Small intestine (tissue), 7 donors: ENCODE measurements at regions not wholly inside any gene's neighbourhood (a gene's known extent, or its start where the extent isn't known, plus 50 kb on each side); places are given as distances from the start of the nearest gene placed in this dataset.
"Not testable (repeated sequence)": the region's sequence is repeated elsewhere in the genome, so short reads cannot be mapped to it uniquely, and the experiment has no call there.

Source experiments
- DNase-seq, 2 donors: peaks; one replicate each; pipeline versions ENCODE4 v3.0.0 to v3.0.0-alpha.2; 2013
- FAIRE-seq: peaks from 2 replicates; lab custom pipeline; 2012; peaks lifted over from hg19 to GRCh38; lab: Jason Lieb, UNC
- H3K27ac ChIP-seq, 3 donors: one replicate each; pipeline ENCODE4 v1.5.1; 2013; ENCODE audit warnings: low read length in 2 of 3, mild to moderate bottlenecking in 2 of 3, control low read depth in 1 of 3, inconsistent platforms in 1 of 3, low read depth in 1 of 3, moderate library complexity in 1 of 3
- H3K27me3 ChIP-seq, 3 donors: one replicate each; pipeline ENCODE4 v1.6.1; 2013; ENCODE audit warnings: low read length in 3 of 3, inconsistent platforms in 1 of 3; ENCODE audit not compliant: control insufficient read depth in 3 of 3, insufficient read depth in 3 of 3
- H3K36me3 ChIP-seq, 3 donors: one replicate each; pipeline ENCODE4 v1.6.1; 2013; ENCODE audit warnings: low read length in 3 of 3, inconsistent platforms in 1 of 3, low read depth in 1 of 3, mild to moderate bottlenecking in 1 of 3, moderate library complexity in 1 of 3; ENCODE audit not compliant: control insufficient read depth in 3 of 3, insufficient read depth in 2 of 3
- H3K4me1 ChIP-seq, 3 donors: one replicate each; pipeline ENCODE4 v1.6.1; 2013; ENCODE audit warnings: low read length in 2 of 3, inconsistent platforms in 1 of 3, low read depth in 1 of 3, mild to moderate bottlenecking in 1 of 3, moderate library complexity in 1 of 3; ENCODE audit not compliant: control insufficient read depth in 3 of 3, insufficient read depth in 2 of 3
- H3K4me3 ChIP-seq, 3 donors: one replicate each; pipeline ENCODE4 v1.5.1; 2013; ENCODE audit warnings: low read length in 3 of 3, control low read depth in 1 of 3, inconsistent platforms in 1 of 3, low read depth in 1 of 3, mild to moderate bottlenecking in 1 of 3, moderate library complexity in 1 of 3
- H3K9me3 ChIP-seq, 2 donors: one replicate each; pipeline ENCODE4 v1.6.1; 2013; ENCODE audit warnings: low read depth in 1 of 2, low read length in 1 of 2; ENCODE audit not compliant: control insufficient read depth in 2 of 2, insufficient read depth in 1 of 2
- WGBS, 3 donors: extraction: QIAGEN DNeasy Blood & Tissue Kit; methylation state at CpG; one replicate each; pipeline ENCODE4 v1.1.7; 2013; 5-methylcytosine and 5-hydroxymethylcytosine counted together
- donor health status: healthy with polysubstance abuse.
- donor health status: control.
- donor health status: control.
- donor health status: Bipolar disorder and iron deficiency.
- donor health status: healthy.

- Histone ChIP-seq H3K9me3 (no peaks in the 10 kb centered on the region), H3K4me3 (no peak overlapping the region), H3K4me1 (no peaks in the 10 kb centered on the region), H3K27me3 (no peaks in the 10 kb centered on the region), H3K36me3 (no peaks in the 10 kb centered on the region), H3K27ac (no peak overlapping the region)
- 92 to 97% (median 93%) methylated on average over 1 of the region's 1 CpG for WGBS, 3 donors
- FAIRE-seq (no peak), DNase-seq (no peak)
Measured at GRCh38 chr2:51919395-51919794, 887.5 kb upstream of the NRXN1 start.

- Histone ChIP-seq H3K36me3 (no peaks in the 10 kb centered on the region), H3K9me3 (no peaks in the 10 kb centered on the region), H3K4me3 (no peak overlapping the region), H3K27ac (no peak overlapping the region), H3K4me1 (no peaks in the 10 kb centered on the region), H3K27me3 (no peaks in the 10 kb centered on the region)
- FAIRE-seq: no peak
- 77 to 85% (median 80%) methylated on average over 3 of the region's 3 CpGs for WGBS, 3 donors
- no peak for DNase-seq
Measured at GRCh38 chr2:51918113-51918512, 886.2 kb upstream of the NRXN1 start.

- H3K27me3 ChIP-seq: no peaks in the 10 kb centered on the region
- no peak for DNase-seq
- no peak overlapping the region for H3K27ac ChIP-seq
- whole genome bisulfite sequencing, 3 donors: 25 to 44% (median 43%) methylated on average over 1 of the region's 1 CpG
- H3K36me3 ChIP-seq: no peaks in the 10 kb centered on the region
- no peak overlapping the region for H3K4me3 ChIP-seq
- no peak for FAIRE-seq
- H3K4me1 ChIP-seq: no peaks in the 10 kb centered on the region
- no peaks in the 10 kb centered on the region for H3K9me3 ChIP-seq
Measured at GRCh38 chr2:51903728-51904127, 871.8 kb upstream of the NRXN1 start.

- DNase-seq (no peak), FAIRE-seq (no peak)
- Histone ChIP-seq H3K9me3 (no peaks in the 10 kb centered on the region), H3K4me3 (no peak overlapping the region), H3K27ac (no peak overlapping the region), H3K4me1 (no peaks in the 10 kb centered on the region), H3K27me3 (no peaks in the 10 kb centered on the region), H3K36me3 (no peaks in the 10 kb centered on the region)
Measured at GRCh38 chr2:51899643-51900042, 867.7 kb upstream of the NRXN1 start.

- not testable (repeated sequence) for H3K27ac ChIP-seq, H3K4me3 ChIP-seq, H3K4me1 ChIP-seq, DNase-seq, H3K36me3 ChIP-seq, FAIRE-seq, H3K27me3 ChIP-seq
- 75 to 83% (median 83%) methylated on average over 3 of the region's 3 CpGs for WGBS, 3 donors
- peaks cover 4 to 13% of the 10 kb centered on the region in 2 donors for H3K9me3 ChIP-seq
Measured at GRCh38 chr2:51894584-51894983, 862.7 kb upstream of the NRXN1 start.

GRCh38 chr2:51888120-51888519, 856.2 kb upstream of the NRXN1 start:
- Histone ChIP-seq H3K9me3 (peaks cover 6 to 18% of the 10 kb centered on the region in 2 donors), H3K27ac (no peak overlapping the region), H3K36me3 (no peaks in the 10 kb centered on the region), H3K27me3 (no peaks in the 10 kb centered on the region), H3K4me3 (no peak overlapping the region), H3K4me1 (no peaks in the 10 kb centered on the region)
- FAIRE-seq (no peak), DNase-seq (no peak)
- WGBS, 3 donors: 36 to 83% (median 55%) methylated on average over 1 of the region's 1 CpG

GRCh38 chr2:51881673-51882072, 849.7 kb upstream of the NRXN1 start:
- WGBS, 3 donors: 71 to 87% (median 80%) methylated on average over 3 of the region's 3 CpGs

GRCh38 chr2:51880153-51880552, 848.2 kb upstream of the NRXN1 start:
- H3K4me1 ChIP-seq: no peaks in the 10 kb centered on the region
- H3K4me3 ChIP-seq: no peak overlapping the region
- no peaks in the 10 kb centered on the region for H3K36me3 ChIP-seq
- WGBS, 3 donors: 63 to 72% (median 66%) methylated on average over 1 of the region's 1 CpG
- H3K9me3 ChIP-seq: peaks cover 0 to 20% of the 10 kb centered on the region in 2 donors
- DNase-seq (no peak), FAIRE-seq (no peak)
- H3K27ac ChIP-seq: no peak overlapping the region
- H3K27me3 ChIP-seq: no peaks in the 10 kb centered on the region

More at GRCh38 chr2:51881673-51882072, 849.7 kb upstream of the NRXN1 start:
- Histone ChIP-seq H3K27ac (no peak overlapping the region), H3K36me3 (no peaks in the 10 kb centered on the region), H3K4me3 (no peak overlapping the region), H3K27me3 (no peaks in the 10 kb centered on the region), H3K4me1 (no peaks in the 10 kb centered on the region), H3K9me3 (peaks cover 0 to 5% of the 10 kb centered on the region in 2 donors)
- no peak for FAIRE-seq
- DNase-seq: no peak

GRCh38 chr2:51866361-51866760, 834.4 kb upstream of the NRXN1 start:
- Histone ChIP-seq H3K36me3 (no peaks in the 10 kb centered on the region), H3K27me3 (no peaks in the 10 kb centered on the region), H3K9me3 (no peaks in the 10 kb centered on the region), H3K4me1 (no peaks in the 10 kb centered on the region), H3K27ac (no peak overlapping the region), H3K4me3 (no peak overlapping the region)
- WGBS, 3 donors: 77 to 88% (median 83%) methylated on average over 2 of the region's 2 CpGs
- DNase-seq: no peak
- no peak for FAIRE-seq
